ENCODE measurements at regions not wholly inside any gene's neighbourhood (a gene's known extent, or its start where the extent isn't known, plus 50 kb on each side); places are given as distances from the start of the nearest gene placed in this dataset.

DNA sequence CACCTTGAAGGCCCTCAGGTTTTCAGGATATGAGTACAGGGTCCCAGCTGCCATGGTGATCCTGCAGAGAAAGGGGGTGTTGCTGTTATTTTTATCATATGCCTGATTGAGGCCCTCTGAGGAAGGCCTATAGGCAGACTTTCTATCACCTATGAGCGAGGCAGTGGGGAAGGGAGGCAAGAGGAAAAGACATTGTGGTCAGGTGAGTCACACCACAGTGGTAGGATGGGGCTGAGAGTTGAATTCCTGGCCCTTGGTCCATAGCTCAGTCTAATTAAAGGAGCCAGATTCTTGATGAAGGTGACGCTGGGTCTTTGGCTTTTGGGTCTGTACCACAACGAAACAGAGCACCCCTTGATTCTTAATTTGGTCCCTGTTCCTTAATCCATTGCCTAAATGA lies 72.7 kb downstream of the ZNF621 start:
- TF ChIP-seq, protein P1, sequence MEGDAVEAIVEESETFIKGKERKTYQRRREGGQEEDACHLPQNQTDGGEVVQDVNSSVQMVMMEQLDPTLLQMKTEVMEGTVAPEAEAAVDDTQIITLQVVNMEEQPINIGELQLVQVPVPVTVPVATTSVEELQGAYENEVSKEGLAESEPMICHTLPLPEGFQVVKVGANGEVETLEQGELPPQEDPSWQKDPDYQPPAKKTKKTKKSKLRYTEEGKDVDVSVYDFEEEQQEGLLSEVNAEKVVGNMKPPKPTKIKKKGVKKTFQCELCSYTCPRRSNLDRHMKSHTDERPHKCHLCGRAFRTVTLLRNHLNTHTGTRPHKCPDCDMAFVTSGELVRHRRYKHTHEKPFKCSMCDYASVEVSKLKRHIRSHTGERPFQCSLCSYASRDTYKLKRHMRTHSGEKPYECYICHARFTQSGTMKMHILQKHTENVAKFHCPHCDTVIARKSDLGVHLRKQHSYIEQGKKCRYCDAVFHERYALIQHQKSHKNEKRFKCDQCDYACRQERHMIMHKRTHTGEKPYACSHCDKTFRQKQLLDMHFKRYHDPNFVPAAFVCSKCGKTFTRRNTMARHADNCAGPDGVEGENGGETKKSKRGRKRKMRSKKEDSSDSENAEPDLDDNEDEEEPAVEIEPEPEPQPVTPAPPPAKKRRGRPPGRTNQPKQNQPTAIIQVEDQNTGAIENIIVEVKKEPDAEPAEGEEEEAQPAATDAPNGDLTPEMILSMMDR (IDR thresholded peaks at IDR 0.05; ENCODE audit: insufficient read depth, low read length), result no peak
- TF ChIP-seq POLR2AphosphoS5 (IDR thresholded peaks at IDR 0.05; ENCODE audit: low read depth) (no peak), SPI1 (IDR thresholded peaks at IDR 0.05; ENCODE audit: borderline replicate concordance, low read depth) (no peak), GABPA (IDR thresholded peaks at IDR 0.05; ENCODE audit: low read depth) (no peak)
- TF ChIP-seq, protein P2, sequence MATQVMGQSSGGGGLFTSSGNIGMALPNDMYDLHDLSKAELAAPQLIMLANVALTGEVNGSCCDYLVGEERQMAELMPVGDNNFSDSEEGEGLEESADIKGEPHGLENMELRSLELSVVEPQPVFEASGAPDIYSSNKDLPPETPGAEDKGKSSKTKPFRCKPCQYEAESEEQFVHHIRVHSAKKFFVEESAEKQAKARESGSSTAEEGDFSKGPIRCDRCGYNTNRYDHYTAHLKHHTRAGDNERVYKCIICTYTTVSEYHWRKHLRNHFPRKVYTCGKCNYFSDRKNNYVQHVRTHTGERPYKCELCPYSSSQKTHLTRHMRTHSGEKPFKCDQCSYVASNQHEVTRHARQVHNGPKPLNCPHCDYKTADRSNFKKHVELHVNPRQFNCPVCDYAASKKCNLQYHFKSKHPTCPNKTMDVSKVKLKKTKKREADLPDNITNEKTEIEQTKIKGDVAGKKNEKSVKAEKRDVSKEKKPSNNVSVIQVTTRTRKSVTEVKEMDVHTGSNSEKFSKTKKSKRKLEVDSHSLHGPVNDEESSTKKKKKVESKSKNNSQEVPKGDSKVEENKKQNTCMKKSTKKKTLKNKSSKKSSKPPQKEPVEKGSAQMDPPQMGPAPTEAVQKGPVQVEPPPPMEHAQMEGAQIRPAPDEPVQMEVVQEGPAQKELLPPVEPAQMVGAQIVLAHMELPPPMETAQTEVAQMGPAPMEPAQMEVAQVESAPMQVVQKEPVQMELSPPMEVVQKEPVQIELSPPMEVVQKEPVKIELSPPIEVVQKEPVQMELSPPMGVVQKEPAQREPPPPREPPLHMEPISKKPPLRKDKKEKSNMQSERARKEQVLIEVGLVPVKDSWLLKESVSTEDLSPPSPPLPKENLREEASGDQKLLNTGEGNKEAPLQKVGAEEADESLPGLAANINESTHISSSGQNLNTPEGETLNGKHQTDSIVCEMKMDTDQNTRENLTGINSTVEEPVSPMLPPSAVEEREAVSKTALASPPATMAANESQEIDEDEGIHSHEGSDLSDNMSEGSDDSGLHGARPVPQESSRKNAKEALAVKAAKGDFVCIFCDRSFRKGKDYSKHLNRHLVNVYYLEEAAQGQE (IDR thresholded peaks at IDR 0.05; ENCODE audit: insufficient replicate concordance, low read depth), result no peak
